DND-41 (cell line): ENCODE measurements at regions not wholly inside any gene's neighbourhood (a gene's known extent, or its start where the extent isn't known, plus 50 kb on each side); places are given as distances from the start of the nearest gene placed in this dataset.

Source experiments
- CTCF ChIP-seq: IDR thresholded peaks from 2 replicates; pipeline ENCODE4 v1.5.1; 2012; ENCODE audit warnings: borderline replicate concordance, low read length, moderate library complexity, mild to moderate bottlenecking; ENCODE audit not compliant: poor library complexity, severe bottlenecking; ENCODE audit errors: extremely low read depth
- EZH2 ChIP-seq: IDR thresholded peaks from 3 replicates; pipeline ENCODE4 v1.6.1; 2012; ENCODE audit warnings: borderline replicate concordance, low read depth, mild to moderate bottlenecking, moderate library complexity, low read length, inconsistent platforms; ENCODE audit not compliant: severe bottlenecking

DNA sequence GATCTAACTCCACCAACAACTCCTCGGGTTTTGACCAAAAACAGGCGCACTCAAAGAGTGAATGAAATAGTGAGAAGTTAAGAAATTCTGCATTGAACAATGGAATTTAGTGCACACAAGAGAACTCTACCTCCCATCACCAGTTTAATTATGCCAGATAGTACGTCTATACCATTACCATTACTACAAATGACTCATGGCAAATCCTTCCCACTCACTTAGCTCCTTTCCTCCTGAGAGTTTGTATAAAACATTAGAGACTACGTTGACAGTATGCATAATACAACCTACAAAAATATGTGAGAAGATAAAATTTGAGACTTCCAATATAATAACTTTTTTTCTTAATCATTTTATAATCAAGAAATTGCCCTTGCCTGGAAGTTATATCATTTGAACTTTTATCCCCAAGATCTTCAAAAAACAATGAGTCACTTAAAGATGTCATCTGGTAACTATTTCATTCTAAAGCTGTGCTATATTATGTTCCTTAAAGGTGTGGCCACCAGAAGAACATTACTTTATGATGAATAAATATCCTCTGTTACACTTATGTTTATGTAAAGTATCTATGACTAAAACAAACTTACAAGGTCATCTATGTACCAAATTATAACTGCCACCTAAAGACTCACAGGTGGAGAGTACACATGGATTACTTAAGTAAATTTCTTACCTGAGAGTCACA is 297.9 kb upstream of the PTGER4 start:
- TF ChIP-seq CTCF: no peak
- no peak for TF ChIP-seq EZH2
